ENCODE measurements at regions not wholly inside any gene's neighbourhood (a gene's known extent, or its start where the extent isn't known, plus 50 kb on each side); places are given as distances from the start of the nearest gene placed in this dataset.

- Histone ChIP-seq H2BK20ac (ENCODE audit: low read depth, low read length) (no peak overlapping the region), H4K91ac (ENCODE audit: insufficient read depth, low read depth, low read length) (no peak overlapping the region), H4K8ac (ENCODE audit: low read depth in 2 of 2, low read length in 2 of 2) (no peak overlapping the region), H3K36me3 (ENCODE audit: control insufficient read depth, insufficient read depth, low read length) (no peaks in the 10 kb centered on the region), H2BK5ac (ENCODE audit: low read depth, low read length, poor library complexity, severe bottlenecking) (no peak overlapping the region), H4K20me1 (ENCODE audit: insufficient read depth, low read length) (no peaks in the 10 kb centered on the region), H3K23ac (ENCODE audit: low read depth, low read length) (no peak overlapping the region), H2BK120ac (ENCODE audit: low read depth, low read length) (no peak overlapping the region), H3K9me3 (ENCODE audit: control insufficient read depth, insufficient read depth, low read length) (peaks cover 3% of the 10 kb centered on the region), H3K18ac (ENCODE audit: low read depth, low read length) (no peak overlapping the region), H4K5ac (ENCODE audit: low read depth, low read length) (no peak overlapping the region), H3K14ac (replicated peaks; ENCODE audit: low read depth, low read length) (no peak overlapping the region), H3K4me1 (ENCODE audit: control insufficient read depth, insufficient read depth, low read length) (no peaks in the 10 kb centered on the region), H2AK5ac (ENCODE audit: low read depth, low read length) (no peak overlapping the region), H2AK9ac (replicated peaks; ENCODE audit: low read depth, low read length, poor library complexity) (no peak overlapping the region), H2AFZ (replicated peaks; ENCODE audit: low read length, poor library complexity) (no peak overlapping the region), H3K56ac (ENCODE audit: extremely low read depth, insufficient read depth, low read length) (no peak overlapping the region), H3K4me2 (ENCODE audit: low read depth, low read length) (no peak overlapping the region), H3K27ac (ENCODE audit: insufficient read depth, low read length) (no peak overlapping the region), H3K9ac (ENCODE audit: low read depth, low read length) (no peak overlapping the region), H2BK15ac (ENCODE audit: low read depth, low read length) (no peak overlapping the region), H3K79me1 (ENCODE audit: low read depth in 1 of 2, low read length in 2 of 2) (no peaks in the 10 kb centered on the region), H3K4ac (ENCODE audit: low read depth, low read length) (no peak overlapping the region), H3K4me3 (ENCODE audit: insufficient read depth, low read depth, low read length) (no peak overlapping the region), H3K27me3 (ENCODE audit: control insufficient read depth, insufficient read depth, low read length) (no peaks in the 10 kb centered on the region), H3K9me1 (ENCODE audit: insufficient read depth, low read length) (no peaks in the 10 kb centered on the region)
- POLR2A ChIA-PET (ENCODE audit: unreplicated experiment), result no interaction called here
- in situ Hi-C loops (cut with MboI; ENCODE audit: low sequenced_read_pairs) (no loop called here), intact Hi-C loops (cut with micrococcal nuclease) (no loop called here), dilution Hi-C loops (cut with HindIII; ENCODE audit: low sequenced_read_pairs, unreplicated experiment) (no loop called here)
- ATAC-seq (ENCODE audit: low read depth) (no peak), DNase-seq (no peak)
- WGBS, 2 experiments (ENCODE audit: extremely low coverage in 2 of 2, insufficient read length in 1 of 2), result 0% methylated on average over 1 of the region's 5 CpGs; no CpG with 5 or more reads in 1 of the 2 experiments
- TF ChIP-seq CHD1 (IDR thresholded peaks at IDR 0.05; ENCODE audit: low read depth, low read length) (no peak), MAFK (IDR thresholded peaks at IDR 0.05; ENCODE audit: low read depth, low read length) (peak; percentile 43)
- CTCF ChIA-PET, result no interaction called here
- no TSS peak for BruUV-seq (replicated peaks)
Observed at GRCh38 chr5:23963449-23963848, 456.0 kb downstream of the PRDM9 start.

Measured in IMR-90 (cell line).